Panc1 (cell line): ENCODE measurements at regions not wholly inside any gene's neighbourhood (a gene's known extent, or its start where the extent isn't known, plus 50 kb on each side); places are given as distances from the start of the nearest gene placed in this dataset.

Source experiments
- ATAC-seq: fragments of 200-7000 bp; cut with Tn5 transposase; 2 replicates; pipeline ENCODE4 v1.9.1; 2020; ENCODE audit warnings: mild to moderate bottlenecking, moderate library complexity
- BruUV-seq: library from RNA; stranded (reverse); fragments of 400-500 nt; replicated peaks from 2 replicates; lab custom pipeline; 2021; lab: Mats Ljungman, UMichigan
- CTCF ChIA-PET: fragments of 300-600 bp; sonication (Branson Sonifier 250); formaldehyde crosslinking; loops from one replicate; lab custom pipeline; 2022; ENCODE audit warnings: antibody characterized with exemption; lab: Charles Lee
- POLR2A ChIA-PET: fragments of 300-600 bp; sonication (Branson Sonifier 250); formaldehyde crosslinking; loops from one replicate; lab custom pipeline; 2022; ENCODE audit warnings: antibody characterized with exemption; lab: Charles Lee
- DNase-seq: peaks from one replicate; pipeline ENCODE4 v3.0.0-alpha.2; 2010; ENCODE audit warnings: low read depth, low spot score
- H3K27ac ChIP-seq: 2 replicates; pipeline ENCODE4 v1.5.1; 2011; ENCODE audit warnings: mild to moderate bottlenecking, low read length, inconsistent platforms
- H3K27me3 ChIP-seq: fragments of 200-500 bp; sonication (Bioruptor generic); 2 replicates; pipeline ENCODE4 v1.6.0; 2014; ENCODE audit warnings: low read length, inconsistent platforms; ENCODE audit not compliant: control insufficient read depth, insufficient read depth
- H3K36me3 ChIP-seq: fragments of 200-500 bp; sonication (Bioruptor generic); 2 replicates; pipeline ENCODE4 v1.5.1; 2014; ENCODE audit warnings: inconsistent platforms, mild to moderate bottlenecking, low read length, moderate library complexity; ENCODE audit not compliant: control insufficient read depth, insufficient read depth
- H3K4me1 ChIP-seq: 2 replicates; pipeline ENCODE4 v1.5.1; 2011; ENCODE audit warnings: inconsistent platforms, mild to moderate bottlenecking, low read length, moderate library complexity; ENCODE audit not compliant: control insufficient read depth, insufficient read depth
- H3K4me3 ChIP-seq, 2 experiments: 2 replicates each; pipeline ENCODE4 v1.5.1; 2011 to 2012; ENCODE audit warnings: low read depth in 2 of 2, low read length in 2 of 2, mild to moderate bottlenecking in 2 of 2, inconsistent platforms in 1 of 2, moderate library complexity in 1 of 2
- H3K9me3 ChIP-seq: fragments of 200-500 bp; sonication (Bioruptor generic); 2 replicates; pipeline ENCODE4 v1.5.1; 2014; ENCODE audit warnings: low read depth, mild to moderate bottlenecking, inconsistent platforms, low read length, moderate library complexity; ENCODE audit not compliant: control insufficient read depth, insufficient read depth
- POLR2AphosphoS5 ChIP-seq: IDR thresholded peaks from 2 replicates; pipeline ENCODE4 v1.6.1; 2012; ENCODE audit warnings: mild to moderate bottlenecking, low read depth, low read length, moderate library complexity
- REST ChIP-seq, 2 experiments: IDR thresholded peaks; 2 replicates each; pipeline ENCODE4 v1.6.1; 2011 to 2012; ENCODE audit warnings: low read depth in 2 of 2, control low read depth in 1 of 2, low read length in 1 of 2, mild to moderate bottlenecking in 1 of 2, moderate library complexity in 1 of 2; ENCODE audit not compliant: insufficient read depth in 1 of 2
- SIN3A ChIP-seq: IDR thresholded peaks from 2 replicates; pipeline ENCODE4 v1.6.1; 2012; ENCODE audit warnings: low read depth, mild to moderate bottlenecking, low read length, moderate library complexity, borderline replicate concordance; ENCODE audit not compliant: insufficient read depth
- TCF7L2 ChIP-seq: IDR thresholded peaks from 2 replicates; pipeline ENCODE4 v1.6.1; 2011; ENCODE audit warnings: mild to moderate bottlenecking, low read depth, low read length, inconsistent platforms
- in situ Hi-C: cut with HindIII; loops from 2 replicates; pipeline ENCODE4 v1.10.0; 2016; ENCODE audit warnings: low sequenced_read_pairs, low pct_unique_long_range_greater_than_20kb
- intact Hi-C: fragments of 100-400 bp; cut with micrococcal nuclease; formaldehyde crosslinking; loops from one replicate; pipeline ENCODE4 v1.10.0; 2022; ENCODE audit not compliant: unreplicated experiment
- TF ChIP-seq, protein P1 (sequence below): fragments of 450-650 bp; IDR thresholded peaks from 2 replicates; pipeline ENCODE4 v1.5.1; 2017; ENCODE audit warnings: mild to moderate bottlenecking

GRCh38 chr11:70889411-70889810 is 363.0 kb downstream of the SHANK2 start:
- Histone ChIP-seq H3K36me3 (no peaks in the 10 kb centered on the region), H3K9me3 (no peaks in the 10 kb centered on the region), H3K4me1 (no peaks in the 10 kb centered on the region), H3K27me3 (no peaks in the 10 kb centered on the region), H3K4me3 (no peak overlapping the region), H3K27ac (no peak overlapping the region)
- DNase-seq (no peak), ATAC-seq (no peak)
- no TSS peak for BruUV-seq
- intact Hi-C loops: no loop called here
- TF ChIP-seq POLR2AphosphoS5 (no peak), SIN3A (no peak)
- ChIA-PET POLR2A (no interaction called here), CTCF (no interaction called here)
- in situ Hi-C loops: no loop called here

DNA sequence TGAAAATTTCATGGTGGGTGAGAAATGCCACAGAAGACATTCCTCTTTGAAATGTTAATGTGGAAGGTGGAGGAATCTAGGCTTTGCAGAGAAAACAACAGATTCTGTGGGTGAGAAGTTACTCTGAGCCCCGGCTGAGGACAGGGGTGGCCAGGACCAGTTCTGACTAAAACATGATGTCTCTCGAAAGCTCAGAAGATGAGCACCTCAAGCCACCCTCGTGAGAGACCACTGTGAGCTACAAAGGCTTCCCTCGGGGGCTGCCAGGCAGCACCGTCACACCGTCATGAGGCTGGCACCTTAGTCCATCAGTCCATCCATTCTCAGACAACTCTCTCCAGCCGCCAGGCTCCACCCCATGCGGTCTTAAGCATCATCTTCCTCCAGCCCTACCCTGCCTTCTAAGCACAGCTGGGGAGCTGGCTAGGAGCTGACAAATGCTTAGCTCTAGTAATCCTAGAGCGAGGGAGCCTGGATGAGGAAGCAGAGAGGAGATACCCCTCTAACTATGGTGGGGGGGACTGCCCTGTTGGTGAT is 360.5 kb downstream of the SHANK2 start:
- in situ Hi-C loops: no loop called here
- H3K4me1 ChIP-seq: no peaks in the 10 kb centered on the region
- ChIA-PET CTCF (no interaction called here), POLR2A (no interaction called here)
- no peak overlapping the region for H3K27ac ChIP-seq
- intact Hi-C loops: no loop called here
- H3K4me3 ChIP-seq: no peak overlapping the region
- H3K9me3 ChIP-seq: peaks cover 2% of the 10 kb centered on the region; the same call in 1 of the 2 replicates
- DNase-seq (no peak), ATAC-seq (0 out of 2 replicates have a peak, but pooled peaks have one; percentile 34)
- no peaks in the 10 kb centered on the region for H3K36me3 ChIP-seq
- BruUV-seq: no TSS peak
- TF ChIP-seq REST (IDR thresholded peaks at IDR 0.05; ENCODE audit: insufficient read depth in 1 of 2, low read depth in 2 of 2, low read length in 1 of 2) (no peak), SIN3A (no peak), TCF7L2 (no peak), POLR2AphosphoS5 (no peak)
- TF ChIP-seq, protein P1, sequence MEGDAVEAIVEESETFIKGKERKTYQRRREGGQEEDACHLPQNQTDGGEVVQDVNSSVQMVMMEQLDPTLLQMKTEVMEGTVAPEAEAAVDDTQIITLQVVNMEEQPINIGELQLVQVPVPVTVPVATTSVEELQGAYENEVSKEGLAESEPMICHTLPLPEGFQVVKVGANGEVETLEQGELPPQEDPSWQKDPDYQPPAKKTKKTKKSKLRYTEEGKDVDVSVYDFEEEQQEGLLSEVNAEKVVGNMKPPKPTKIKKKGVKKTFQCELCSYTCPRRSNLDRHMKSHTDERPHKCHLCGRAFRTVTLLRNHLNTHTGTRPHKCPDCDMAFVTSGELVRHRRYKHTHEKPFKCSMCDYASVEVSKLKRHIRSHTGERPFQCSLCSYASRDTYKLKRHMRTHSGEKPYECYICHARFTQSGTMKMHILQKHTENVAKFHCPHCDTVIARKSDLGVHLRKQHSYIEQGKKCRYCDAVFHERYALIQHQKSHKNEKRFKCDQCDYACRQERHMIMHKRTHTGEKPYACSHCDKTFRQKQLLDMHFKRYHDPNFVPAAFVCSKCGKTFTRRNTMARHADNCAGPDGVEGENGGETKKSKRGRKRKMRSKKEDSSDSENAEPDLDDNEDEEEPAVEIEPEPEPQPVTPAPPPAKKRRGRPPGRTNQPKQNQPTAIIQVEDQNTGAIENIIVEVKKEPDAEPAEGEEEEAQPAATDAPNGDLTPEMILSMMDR: no peak
- H3K27me3 ChIP-seq: no peaks in the 10 kb centered on the region

DNA sequence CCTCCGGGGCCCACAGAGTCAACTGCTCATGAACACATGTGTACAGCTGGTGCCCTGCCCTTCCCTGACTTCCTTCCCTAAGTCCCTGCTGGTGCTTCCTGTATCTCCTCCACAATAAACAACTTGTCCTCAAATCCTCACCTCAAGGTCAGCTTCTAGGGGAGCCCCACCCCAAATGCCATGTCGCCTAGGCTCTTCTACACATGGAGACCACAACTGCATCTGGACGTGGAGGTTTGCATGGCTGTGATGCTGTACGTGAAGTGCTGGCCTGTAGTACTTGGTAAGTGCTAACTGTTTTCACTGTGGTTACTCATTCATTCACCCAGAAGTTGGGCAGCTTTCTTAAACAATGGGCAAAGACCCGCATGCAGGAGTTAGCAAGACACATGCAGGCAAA is 359.5 kb downstream of the SHANK2 start:
- in situ Hi-C loops (no loop called here), intact Hi-C loops (no loop called here)
- no peak overlapping the region for H3K27ac ChIP-seq
- no peaks in the 10 kb centered on the region for H3K36me3 ChIP-seq
- H3K27me3 ChIP-seq: no peaks in the 10 kb centered on the region
- ChIA-PET CTCF (no interaction called here), POLR2A (no interaction called here)
- H3K9me3 ChIP-seq: peaks cover 5% of the 10 kb centered on the region; the same call in 1 of the 2 replicates
- DNase-seq: no peak
- H3K4me1 ChIP-seq: no peaks in the 10 kb centered on the region
- ATAC-seq: no peak
- no peak overlapping the region for H3K4me3 ChIP-seq
- BruUV-seq: no TSS peak
- TF ChIP-seq SIN3A: no peak
- TF ChIP-seq REST (IDR thresholded peaks at IDR 0.05; ENCODE audit: insufficient read depth in 1 of 2, low read depth in 2 of 2, low read length in 1 of 2): no peak
- TF ChIP-seq, protein P1: no peak
- no peak for TF ChIP-seq TCF7L2
- TF ChIP-seq POLR2AphosphoS5: no peak
